ENCODE measurements at regions not wholly inside any gene's neighbourhood (a gene's known extent, or its start where the extent isn't known, plus 50 kb on each side); places are given as distances from the start of the nearest gene placed in this dataset.

DNA sequence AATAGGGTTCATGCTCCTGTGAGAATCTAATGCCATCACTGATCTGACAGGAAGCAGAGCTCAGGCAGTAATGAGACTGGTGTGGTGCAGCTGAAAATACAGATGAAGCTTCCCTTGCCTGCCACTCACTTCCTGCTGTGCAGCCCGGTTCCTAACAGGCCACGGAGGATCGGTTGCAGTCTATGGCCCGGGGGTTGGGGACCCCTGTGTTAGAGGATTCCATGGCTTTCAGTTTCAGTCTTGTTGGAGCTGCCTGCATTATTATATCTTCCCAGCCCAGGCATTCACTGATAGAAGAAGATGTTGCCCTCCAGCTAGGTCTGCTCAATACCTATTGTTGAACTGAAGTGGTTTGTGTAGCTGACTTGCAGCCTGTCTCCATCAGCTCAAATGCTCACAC, 1298.8 kb downstream of the TYW1 start:
- no peaks in the 10 kb centered on the region for H3K4me1 ChIP-seq
- intact Hi-C loops (cut with DNase I; ENCODE audit: low total_unique reads) = no loop called here

DNA sequence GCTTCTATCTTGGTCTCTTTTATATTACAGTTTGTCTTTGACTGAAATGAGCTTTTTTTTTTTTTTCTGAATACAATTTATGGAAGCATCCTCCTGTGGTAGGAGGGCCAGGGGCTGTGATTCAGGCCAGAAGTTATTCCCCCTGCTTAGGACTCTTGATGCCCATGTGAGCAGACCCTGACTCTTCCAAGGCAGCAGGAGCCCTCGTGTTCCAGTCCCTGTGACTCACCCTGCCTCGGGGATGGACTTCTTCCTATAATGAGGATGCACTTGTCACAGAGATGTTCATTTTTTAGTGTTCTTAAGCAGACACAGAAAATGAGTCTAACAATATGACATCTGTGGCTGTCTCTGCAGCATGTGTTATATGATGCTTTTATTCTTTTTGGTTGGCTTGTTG, 1293.7 kb upstream of the AUTS2 start:
- Histone ChIP-seq H3K4me1 (no peaks in the 10 kb centered on the region), H3K9me3 (no peaks in the 10 kb centered on the region), H3K4me3 (no peak overlapping the region), H3K36me3 (no peaks in the 10 kb centered on the region), H3K27me3 (peaks cover 0 to 4% of the 10 kb centered on the region in 2 donors), H3K27ac (no peak overlapping the region)
- no peak for DNase-seq
- intact Hi-C loops (cut with DNase I; ENCODE audit: low total_unique reads) = no loop called here
- TF ChIP-seq, protein P1, sequence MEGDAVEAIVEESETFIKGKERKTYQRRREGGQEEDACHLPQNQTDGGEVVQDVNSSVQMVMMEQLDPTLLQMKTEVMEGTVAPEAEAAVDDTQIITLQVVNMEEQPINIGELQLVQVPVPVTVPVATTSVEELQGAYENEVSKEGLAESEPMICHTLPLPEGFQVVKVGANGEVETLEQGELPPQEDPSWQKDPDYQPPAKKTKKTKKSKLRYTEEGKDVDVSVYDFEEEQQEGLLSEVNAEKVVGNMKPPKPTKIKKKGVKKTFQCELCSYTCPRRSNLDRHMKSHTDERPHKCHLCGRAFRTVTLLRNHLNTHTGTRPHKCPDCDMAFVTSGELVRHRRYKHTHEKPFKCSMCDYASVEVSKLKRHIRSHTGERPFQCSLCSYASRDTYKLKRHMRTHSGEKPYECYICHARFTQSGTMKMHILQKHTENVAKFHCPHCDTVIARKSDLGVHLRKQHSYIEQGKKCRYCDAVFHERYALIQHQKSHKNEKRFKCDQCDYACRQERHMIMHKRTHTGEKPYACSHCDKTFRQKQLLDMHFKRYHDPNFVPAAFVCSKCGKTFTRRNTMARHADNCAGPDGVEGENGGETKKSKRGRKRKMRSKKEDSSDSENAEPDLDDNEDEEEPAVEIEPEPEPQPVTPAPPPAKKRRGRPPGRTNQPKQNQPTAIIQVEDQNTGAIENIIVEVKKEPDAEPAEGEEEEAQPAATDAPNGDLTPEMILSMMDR (IDR thresholded peaks at IDR 0.05) = no peak

More for the DNA sequence above, 1298.8 kb downstream of the TYW1 start:
- TF ChIP-seq, protein P1 (IDR thresholded peaks at IDR 0.05) = no peak
- H3K9me3 ChIP-seq = no peaks in the 10 kb centered on the region
- no peaks in the 10 kb centered on the region for H3K27me3 ChIP-seq
- no peaks in the 10 kb centered on the region for H3K36me3 ChIP-seq
- no peak overlapping the region for H3K27ac ChIP-seq
- DNase-seq = no peak
- H3K4me3 ChIP-seq = no peak overlapping the region

DNA sequence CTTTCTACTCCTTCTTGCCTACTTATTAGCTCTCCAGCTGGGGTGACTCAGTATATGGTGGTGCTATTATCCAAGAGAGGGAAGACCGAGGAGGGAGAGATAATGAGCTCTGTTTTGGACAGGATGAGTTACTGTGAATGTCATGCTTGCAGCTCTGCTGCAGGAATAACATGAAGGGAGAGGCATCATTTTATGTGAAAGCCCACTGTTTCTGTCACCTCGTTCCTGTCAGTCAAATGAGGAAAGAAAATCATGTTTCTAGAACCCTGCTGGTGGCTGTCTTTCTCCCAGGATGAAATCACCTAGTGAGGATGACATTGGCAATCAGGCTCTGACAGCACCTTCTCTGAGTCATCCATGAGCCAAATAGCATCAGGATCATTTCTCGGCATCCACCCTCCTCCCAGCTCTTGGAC, 1291.6 kb upstream of the AUTS2 start:
- TF ChIP-seq, protein P1 (IDR thresholded peaks at IDR 0.05) = no peak
- Histone ChIP-seq H3K4me3 (no peak overlapping the region), H3K27me3 (peaks cover 0 to 4% of the 10 kb centered on the region in 2 donors), H3K4me1 (no peaks in the 10 kb centered on the region), H3K27ac (no peak overlapping the region), H3K9me3 (no peaks in the 10 kb centered on the region), H3K36me3 (no peaks in the 10 kb centered on the region)
- no peak for DNase-seq
- intact Hi-C loops (cut with DNase I; ENCODE audit: low total_unique reads) = no loop called here

DNA sequence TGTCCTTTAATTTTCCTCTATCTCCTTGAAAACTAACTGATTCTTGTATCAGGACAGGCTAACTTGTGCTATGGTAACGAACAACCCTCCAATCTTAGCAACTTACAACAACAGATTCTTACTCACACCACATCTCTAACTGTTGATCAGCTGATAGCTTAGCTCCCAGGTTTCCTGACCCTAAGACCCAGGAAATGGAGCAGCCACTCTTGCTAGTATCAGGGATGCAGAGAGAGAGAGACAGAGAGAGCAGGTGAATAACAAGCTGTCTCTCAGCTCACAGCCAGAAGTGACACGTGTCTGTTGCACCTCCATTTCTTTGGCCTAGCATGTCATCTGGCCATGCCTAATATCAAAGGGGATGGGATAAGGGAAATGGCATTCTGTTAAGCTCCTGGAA, 1289.0 kb upstream of the AUTS2 start:
- DNase-seq = no peak
- TF ChIP-seq, protein P1 (IDR thresholded peaks at IDR 0.05) = no peak
- intact Hi-C loops (cut with DNase I; ENCODE audit: low total_unique reads) = no loop called here
- no peak overlapping the region for H3K4me3 ChIP-seq
- H3K27ac ChIP-seq = no peak overlapping the region
- H3K36me3 ChIP-seq = no peaks in the 10 kb centered on the region
- H3K9me3 ChIP-seq = no peaks in the 10 kb centered on the region
- peaks cover 0 to 4% of the 10 kb centered on the region in 2 donors for H3K27me3 ChIP-seq
- H3K4me1 ChIP-seq = no peaks in the 10 kb centered on the region

DNA sequence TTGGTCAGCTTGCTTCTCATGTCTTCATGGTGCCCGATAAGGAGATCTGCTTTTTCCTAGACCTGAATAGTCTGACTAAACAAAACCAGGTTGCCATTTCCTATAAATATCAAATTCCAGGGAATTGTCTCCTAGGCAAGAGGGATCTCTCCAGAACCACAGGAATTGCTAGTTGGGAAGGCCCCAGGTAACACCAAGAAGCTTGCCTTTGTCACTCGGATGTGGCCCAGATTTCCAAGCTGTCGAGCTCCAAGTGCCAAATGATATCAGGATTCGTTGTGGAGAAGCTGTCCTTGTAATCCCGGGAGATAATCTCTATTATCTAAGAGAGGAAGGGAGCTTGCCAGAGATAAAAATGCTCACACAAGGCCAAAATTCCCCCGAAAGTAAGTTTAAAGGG, 1288.5 kb upstream of the AUTS2 start:
- H3K27ac ChIP-seq = no peak overlapping the region
- no peak for DNase-seq
- no peaks in the 10 kb centered on the region for H3K4me1 ChIP-seq
- no peak overlapping the region for H3K4me3 ChIP-seq
- peaks cover 0 to 4% of the 10 kb centered on the region in 2 donors for H3K27me3 ChIP-seq
- H3K36me3 ChIP-seq = no peaks in the 10 kb centered on the region
- TF ChIP-seq, protein P1 (IDR thresholded peaks at IDR 0.05) = no peak
- intact Hi-C loops (cut with DNase I; ENCODE audit: low total_unique reads) = no loop called here
- no peaks in the 10 kb centered on the region for H3K9me3 ChIP-seq

DNA sequence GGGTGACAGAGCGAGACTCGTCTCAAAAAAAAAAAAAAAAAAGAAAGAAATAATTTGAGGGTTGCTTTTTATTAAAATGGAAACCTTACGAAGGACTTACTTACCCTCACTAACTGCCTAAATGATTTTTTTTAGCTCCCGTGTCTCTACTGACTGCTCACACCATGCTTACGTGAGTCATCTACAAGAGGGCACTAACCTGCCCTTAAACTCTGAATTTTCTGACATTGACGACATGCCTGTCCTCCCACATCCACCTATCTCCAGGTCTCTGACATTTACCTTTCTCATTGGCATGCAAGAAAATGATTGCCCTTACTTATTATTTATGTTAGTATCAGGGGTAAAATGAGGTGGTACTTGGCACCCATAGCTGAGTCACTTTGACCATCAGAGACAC, 1286.3 kb upstream of the AUTS2 start:
- no peak overlapping the region for H3K4me3 ChIP-seq
- H3K27me3 ChIP-seq = peaks cover 0 to under 1% of the 10 kb centered on the region in 2 donors
- intact Hi-C loops (cut with DNase I; ENCODE audit: low total_unique reads) = no loop called here
- H3K36me3 ChIP-seq = no peaks in the 10 kb centered on the region
- TF ChIP-seq, protein P1 (IDR thresholded peaks at IDR 0.05) = no peak
- no peaks in the 10 kb centered on the region for H3K9me3 ChIP-seq
- no peak for DNase-seq
- no peak overlapping the region for H3K27ac ChIP-seq
- H3K4me1 ChIP-seq = no peaks in the 10 kb centered on the region
